HCT116 (cell line): ENCODE measurements at regions not wholly inside any gene's neighbourhood (a gene's known extent, or its start where the extent isn't known, plus 50 kb on each side); places are given as distances from the start of the nearest gene placed in this dataset.

Experiments used
- ATAC-seq: fragments of 200-7000 bp; cut with Tn5 transposase; 2 replicates; pipeline ENCODE4 v1.9.1; 2020; ENCODE audit warnings: mild to moderate bottlenecking, moderate library complexity
- BruUV-seq: library from RNA; stranded (reverse); fragments of 400-500 nt; replicated peaks from 2 replicates; lab custom pipeline; 2021; lab: Mats Ljungman, UMichigan
- CTCF ChIA-PET: fragments of 300-600 bp; sonication (Branson Sonifier 250); formaldehyde crosslinking; loops from one replicate; lab custom pipeline; 2021; ENCODE audit warnings: antibody characterized with exemption; lab: Charles Lee
- POLR2A ChIA-PET: fragments of 300-600, 350-600 bp; sonication (Branson Sonifier 250); formaldehyde crosslinking; loops from one replicate; lab custom pipeline; 2021; ENCODE audit warnings: antibody characterized with exemption; lab: Charles Lee
- RAD21 ChIA-PET, 2 experiments: fragments of 300-600 bp; sonication (Branson Sonifier 250); formaldehyde crosslinking; loops; one replicate each; lab custom pipeline; 2023; ENCODE audit warnings: low total read pairs in 2 of 2; ENCODE audit not compliant: uncharacterized antibody in 2 of 2, unreplicated experiment in 2 of 2, low non-redundant PET in 1 of 2; lab: Charles Lee
- DNase-seq: peaks from one replicate; pipeline ENCODE4 v3.0.0-alpha.2; 2010; ENCODE audit warnings: low read depth, low spot score
- H2AFZ ChIP-seq: fragments of 200-600 bp; shearing (Covaris generic), sonication (generic); 2 replicates; pipeline ENCODE4 v1.6.1; 2017; ENCODE audit warnings: low read depth, mixed run types, mixed read lengths, antibody characterized with exemption, low read length; ENCODE audit not compliant: poor library complexity, severe bottlenecking
- H3K27ac ChIP-seq: 2 replicates; pipeline ENCODE4 v1.5.1; 2012; ENCODE audit warnings: low read depth, low read length
- H3K27me3 ChIP-seq: fragments of 200-600 bp; sonication (generic); 2 replicates; pipeline ENCODE4 v1.6.1; 2016; ENCODE audit warnings: mixed run types, low read length, mixed read lengths; ENCODE audit not compliant: insufficient read depth
- H3K36me3 ChIP-seq, 2 experiments: fragments of 200-500 bp in 1 of 2; fragments of 200-600 bp in 1 of 2; sonication (Bioruptor generic) in 1 of 2; sonication (generic) in 1 of 2; 2 replicates each; pipeline versions ENCODE4 v1.5.1 to v1.6.1; 2014 to 2016; ENCODE audit warnings: low read length in 2 of 2, inconsistent platforms in 1 of 2, mixed read lengths in 1 of 2, mixed run types in 1 of 2; ENCODE audit not compliant: insufficient read depth in 2 of 2, control insufficient read depth in 1 of 2
- H3K4me1 ChIP-seq, 2 experiments: fragments of 200-600 bp in 1 of 2; sonication (generic) in 1 of 2; 2 replicates each; pipeline versions ENCODE4 v1.5.1 to v1.6.1; 2012 to 2017; ENCODE audit warnings: low read length in 2 of 2, inconsistent platforms in 1 of 2, mild to moderate bottlenecking in 1 of 2, mixed read lengths in 1 of 2, mixed run types in 1 of 2, moderate library complexity in 1 of 2; ENCODE audit not compliant: insufficient read depth in 2 of 2, control insufficient read depth in 1 of 2
- H3K4me2 ChIP-seq: fragments of 200-600 bp; sonication (generic); 2 replicates; pipeline ENCODE4 v1.6.1; 2017; ENCODE audit warnings: mixed run types, low read length, mixed read lengths
- H3K4me3 ChIP-seq, 2 experiments: fragments of 200-600 bp in 1 of 2; sonication (generic) in 1 of 2; replicated peaks in 1 of 2; 2 replicates each; pipeline ENCODE4 v1.5.1; 2011 to 2016; ENCODE audit warnings: low read length in 2 of 2, control low read depth in 1 of 2, low read depth in 1 of 2, mild to moderate bottlenecking in 1 of 2, mixed read lengths in 1 of 2, mixed run types in 1 of 2
- H3K79me2 ChIP-seq: fragments of 200-600 bp; sonication (generic); 2 replicates; pipeline ENCODE4 v1.6.1; 2017; ENCODE audit warnings: mild to moderate bottlenecking, mixed run types, low read length, moderate library complexity, mixed read lengths; ENCODE audit not compliant: insufficient read depth
- H3K9ac ChIP-seq: fragments of 200-600 bp; sonication (generic); 2 replicates; pipeline ENCODE4 v1.6.1; 2016; ENCODE audit warnings: low read length, mixed read lengths
- H3K9me2 ChIP-seq: fragments of 200-600 bp; sonication (generic), shearing (Covaris generic); 2 replicates; pipeline ENCODE4 v1.6.1; 2017; ENCODE audit warnings: mixed run types, mild to moderate bottlenecking, moderate library complexity; ENCODE audit not compliant: insufficient read depth
- H3K9me3 ChIP-seq, 2 experiments: fragments of 200-500 bp in 1 of 2; fragments of 200-600 bp in 1 of 2; sonication (Bioruptor generic) in 1 of 2; sonication (generic) in 1 of 2; 2 replicates each; pipeline ENCODE4 v1.6.1; 2014 to 2017; ENCODE audit warnings: low read length in 2 of 2, mixed read lengths in 2 of 2, inconsistent platforms in 1 of 2, low read depth in 1 of 2, mild to moderate bottlenecking in 1 of 2, mixed run types in 1 of 2, moderate library complexity in 1 of 2; ENCODE audit not compliant: control insufficient read depth in 1 of 2, insufficient read depth in 1 of 2
- H4K20me1 ChIP-seq: fragments of 200-600 bp; sonication (generic), shearing (Covaris generic); 2 replicates; pipeline ENCODE4 v1.6.1; 2017; ENCODE audit warnings: mixed run types, mild to moderate bottlenecking, moderate library complexity; ENCODE audit not compliant: insufficient read depth
- CBX3 ChIP-seq: IDR thresholded peaks from 2 replicates; pipeline ENCODE4 v1.6.1; 2012; ENCODE audit warnings: low read depth
- CEBPB ChIP-seq: IDR thresholded peaks from 2 replicates; pipeline ENCODE4 v1.6.1; 2012; ENCODE audit warnings: low read depth
- EGR1 ChIP-seq: IDR thresholded peaks from 2 replicates; pipeline ENCODE4 v1.6.1; 2012; ENCODE audit warnings: low read depth
- ELF1 ChIP-seq: IDR thresholded peaks from 2 replicates; pipeline ENCODE4 v1.6.1; 2012; ENCODE audit warnings: low read depth, borderline replicate concordance
- POLR2AphosphoS5 ChIP-seq: IDR thresholded peaks from 2 replicates; pipeline ENCODE4 v1.6.1; 2011; ENCODE audit warnings: mild to moderate bottlenecking, low read depth, low read length, moderate library complexity
- SIN3A ChIP-seq: IDR thresholded peaks from 2 replicates; pipeline ENCODE4 v1.6.1; 2012; ENCODE audit warnings: low read depth
- SP1 ChIP-seq: IDR thresholded peaks from 2 replicates; pipeline ENCODE4 v1.6.1; 2012; ENCODE audit warnings: low read depth
- SRF ChIP-seq: IDR thresholded peaks from 2 replicates; pipeline ENCODE4 v1.6.1; 2012; ENCODE audit warnings: low read depth
- TCF7L2 ChIP-seq: IDR thresholded peaks from 2 replicates; pipeline ENCODE4 v1.7.0; 2011; ENCODE audit warnings: borderline replicate concordance, inconsistent platforms; ENCODE audit not compliant: insufficient read depth, insufficient read length; ENCODE audit errors: extremely low read depth
- intact Hi-C: fragments of 100-400 bp; cut with micrococcal nuclease; formaldehyde crosslinking; loops from 2 replicates; pipeline ENCODE4 v1.10.0; 2022
- TF ChIP-seq, protein P1 (sequence below), 3 experiments: fragments of 200-600 bp in 1 of 3; sonication (generic) in 1 of 3; IDR thresholded peaks in 2 of 3; conservative IDR thresholded peaks in 1 of 3; 2 replicates each; pipeline ENCODE4 v1.5.1; 2012 to 2017; ENCODE audit warnings: low read depth in 2 of 3, low read length in 2 of 3, antibody characterized with exemption in 1 of 3, borderline replicate concordance in 1 of 3, control low read depth in 1 of 3, mild to moderate bottlenecking in 1 of 3, mixed read lengths in 1 of 3, mixed run types in 1 of 3, moderate library complexity in 1 of 3; ENCODE audit not compliant: insufficient read depth in 1 of 3
- TF ChIP-seq, protein P2 (sequence below): IDR thresholded peaks from 2 replicates; pipeline ENCODE4 v1.6.1; 2012
- TF ChIP-seq, protein P3 (sequence below): IDR thresholded peaks from 2 replicates; pipeline ENCODE4 v1.6.1; 2012

DNA sequence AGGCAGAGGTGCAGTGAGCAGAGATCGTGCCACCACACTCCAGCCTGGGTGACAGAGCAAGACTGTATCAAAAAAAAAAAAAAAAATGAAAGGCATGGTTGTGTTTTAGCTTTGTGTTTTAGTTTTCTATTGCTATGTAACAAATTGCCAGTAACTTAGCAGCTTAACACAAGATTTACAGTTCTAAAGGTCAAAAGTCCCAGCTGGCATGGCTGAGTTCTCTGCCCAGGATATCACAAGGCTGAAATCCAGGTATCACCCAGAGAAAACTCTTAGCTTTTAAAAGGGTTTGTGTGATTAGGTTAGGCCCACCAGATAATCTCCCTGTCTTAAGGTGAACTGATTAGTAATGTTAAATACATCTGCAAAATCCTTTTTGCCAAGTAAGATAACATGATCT is 107.7 kb upstream of the YPEL5 start:
- no peak for ATAC-seq
- no peaks in the 10 kb centered on the region for H3K36me3 ChIP-seq
- no peak for DNase-seq
- no TSS peak for BruUV-seq
- H4K20me1 ChIP-seq: no peaks in the 10 kb centered on the region
- no peak overlapping the region for H2AFZ ChIP-seq
- CTCF ChIA-PET: no interaction called here
- TF ChIP-seq TCF7L2 (no peak), SIN3A (no peak), SRF (no peak), EGR1 (no peak), CEBPB (no peak), POLR2AphosphoS5 (no peak), ELF1 (no peak), SP1 (no peak), CBX3 (no peak)
- TF ChIP-seq, protein P1, sequence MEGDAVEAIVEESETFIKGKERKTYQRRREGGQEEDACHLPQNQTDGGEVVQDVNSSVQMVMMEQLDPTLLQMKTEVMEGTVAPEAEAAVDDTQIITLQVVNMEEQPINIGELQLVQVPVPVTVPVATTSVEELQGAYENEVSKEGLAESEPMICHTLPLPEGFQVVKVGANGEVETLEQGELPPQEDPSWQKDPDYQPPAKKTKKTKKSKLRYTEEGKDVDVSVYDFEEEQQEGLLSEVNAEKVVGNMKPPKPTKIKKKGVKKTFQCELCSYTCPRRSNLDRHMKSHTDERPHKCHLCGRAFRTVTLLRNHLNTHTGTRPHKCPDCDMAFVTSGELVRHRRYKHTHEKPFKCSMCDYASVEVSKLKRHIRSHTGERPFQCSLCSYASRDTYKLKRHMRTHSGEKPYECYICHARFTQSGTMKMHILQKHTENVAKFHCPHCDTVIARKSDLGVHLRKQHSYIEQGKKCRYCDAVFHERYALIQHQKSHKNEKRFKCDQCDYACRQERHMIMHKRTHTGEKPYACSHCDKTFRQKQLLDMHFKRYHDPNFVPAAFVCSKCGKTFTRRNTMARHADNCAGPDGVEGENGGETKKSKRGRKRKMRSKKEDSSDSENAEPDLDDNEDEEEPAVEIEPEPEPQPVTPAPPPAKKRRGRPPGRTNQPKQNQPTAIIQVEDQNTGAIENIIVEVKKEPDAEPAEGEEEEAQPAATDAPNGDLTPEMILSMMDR (IDR thresholded peaks at IDR 0.05 in 2 of 3, conservative IDR thresholded peaks at IDR 0.05 in 1 of 3; ENCODE audit: borderline replicate concordance in 1 of 3, insufficient read depth in 1 of 3, low read depth in 2 of 3, low read length in 2 of 3): no peak
- TF ChIP-seq, protein P2, sequence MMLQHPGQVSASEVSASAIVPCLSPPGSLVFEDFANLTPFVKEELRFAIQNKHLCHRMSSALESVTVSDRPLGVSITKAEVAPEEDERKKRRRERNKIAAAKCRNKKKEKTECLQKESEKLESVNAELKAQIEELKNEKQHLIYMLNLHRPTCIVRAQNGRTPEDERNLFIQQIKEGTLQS: no peak
- TF ChIP-seq, protein P3, sequence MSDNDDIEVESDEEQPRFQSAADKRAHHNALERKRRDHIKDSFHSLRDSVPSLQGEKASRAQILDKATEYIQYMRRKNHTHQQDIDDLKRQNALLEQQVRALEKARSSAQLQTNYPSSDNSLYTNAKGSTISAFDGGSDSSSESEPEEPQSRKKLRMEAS: no peak
- POLR2A ChIA-PET: no interaction called here
- H3K4me1 ChIP-seq: no peaks in the 10 kb centered on the region
- H3K4me2 ChIP-seq: no peak overlapping the region
- H3K9ac ChIP-seq: no peak overlapping the region
- H3K9me3 ChIP-seq: no peaks in the 10 kb centered on the region
- no peak overlapping the region for H3K4me3 ChIP-seq
- no peaks in the 10 kb centered on the region for H3K9me2 ChIP-seq
- RAD21 ChIA-PET: no interaction called here
- intact Hi-C loops: no loop called here
- no peaks in the 10 kb centered on the region for H3K79me2 ChIP-seq
- H3K27me3 ChIP-seq: peaks cover 51% of the 10 kb centered on the region
- no peak overlapping the region for H3K27ac ChIP-seq
